ENCODE measurements at regions not wholly inside any gene's neighbourhood (a gene's known extent, or its start where the extent isn't known, plus 50 kb on each side); places are given as distances from the start of the nearest gene placed in this dataset.
A peak's percentile ranks its signal among the peaks of the same experiment; 100 is the strongest.

- peak; percentile 87 for TF ChIP-seq RCOR1 (IDR thresholded peaks at IDR 0.05; ENCODE audit: low read length)
Measured at GRCh38 chr5:68436686-68437520, 221.3 kb downstream of the PIK3R1 start (continued).

GRCh38 chr5:68438876-68439275 is 223.3 kb downstream of the PIK3R1 start:
- ChIA-PET CTCF (interaction anchor here (1.1 to 1.8 kb wide), 3 partner anchors 153 to 585 kb away, joined by 3 to 5 read pairs (median 3); no protein-coding TSS in a partner anchor), POLR2A (no interaction called here)
- no peaks in the 10 kb centered on the region for H4K20me1 ChIP-seq (ENCODE audit: insufficient read depth)
- no peak overlapping the region for H2AFZ ChIP-seq (ENCODE audit: low read depth)
- H3K9ac ChIP-seq = no peak overlapping the region
- H3K9me2 ChIP-seq = no peaks in the 10 kb centered on the region
- 64% methylated on average over 1 of the region's 1 CpG for WGBS (ENCODE audit: low lambda C conversion rate)
- no peak for DNase-seq
- no peaks in the 10 kb centered on the region for H3K36me3 ChIP-seq (replicated peaks in 1 of 2; ENCODE audit: control insufficient read depth in 1 of 2, insufficient read depth in 2 of 2, low read length in 1 of 2)
- no peak overlapping the region for H3K4me2 ChIP-seq
- no peaks in the 10 kb centered on the region for H3K27me3 ChIP-seq (ENCODE audit: insufficient read depth)
- no peak overlapping the region for H3K4me3 ChIP-seq (ENCODE audit: low read depth in 2 of 2, low read length in 1 of 2)
- no peaks in the 10 kb centered on the region for H3K79me2 ChIP-seq (ENCODE audit: insufficient read depth)
- H3K4me1 ChIP-seq (ENCODE audit: control insufficient read depth in 1 of 2, insufficient read depth in 2 of 2, low read depth in 1 of 2, low read length in 1 of 2) = peaks cover 0 to 31% of the 10 kb centered on the region in 2 experiments; a peak in 2 of 4 replicates
- no peak overlapping the region for H3K27ac ChIP-seq (ENCODE audit: low read depth in 2 of 2, low read length in 1 of 2)
- peaks cover under 1% of the 10 kb centered on the region for H3F3A ChIP-seq (replicated peaks; ENCODE audit: insufficient read depth)
- TF ChIP-seq FOXJ3 (CRISPR knock-in tag; IDR thresholded peaks at IDR 0.05) (no peak), NRF1 (IDR thresholded peaks at IDR 0.05; ENCODE audit: low read depth, low read length) (no peak), TEAD4 (IDR thresholded peaks at IDR 0.05; ENCODE audit: borderline replicate concordance, insufficient read depth) (no peak), ELF1 (IDR thresholded peaks at IDR 0.05) (no peak), USF1 (IDR thresholded peaks at IDR 0.05; ENCODE audit: borderline replicate concordance, low read depth) (no peak), RFX5 (IDR thresholded peaks at IDR 0.05; ENCODE audit: low read length) (no peak)
- no peaks in the 10 kb centered on the region for H3K9me3 ChIP-seq

- no peak overlapping the region for H3K4me2 ChIP-seq
- no peak overlapping the region for H3K9ac ChIP-seq
- H4K20me1 ChIP-seq (ENCODE audit: insufficient read depth) = no peaks in the 10 kb centered on the region
- H3K9me3 ChIP-seq = no peaks in the 10 kb centered on the region
- H3K27me3 ChIP-seq (ENCODE audit: insufficient read depth) = no peaks in the 10 kb centered on the region
- DNase-seq = no peak
- no peaks in the 10 kb centered on the region for H3K79me2 ChIP-seq (ENCODE audit: insufficient read depth)
- WGBS (ENCODE audit: low lambda C conversion rate) = 58% methylated on average over 2 of the region's 2 CpGs
- POLR2A ChIA-PET = no interaction called here
- no peak for TF ChIP-seq ELF1 (IDR thresholded peaks at IDR 0.05)
- TF ChIP-seq FOSL2 (IDR thresholded peaks at IDR 0.05; ENCODE audit: borderline replicate concordance, low read depth) = no peak
- TF ChIP-seq USF1 (IDR thresholded peaks at IDR 0.05; ENCODE audit: borderline replicate concordance, low read depth) = no peak
- TF ChIP-seq SMC3 (IDR thresholded peaks at IDR 0.05; ENCODE audit: low read depth, low read length) = no peak
- TF ChIP-seq EZH2phosphoT487 (IDR thresholded peaks at IDR 0.05; ENCODE audit: borderline replicate concordance, low read depth) = no peak
- no peak for TF ChIP-seq YY1 (IDR thresholded peaks at IDR 0.05; ENCODE audit: low read depth)
- H3K36me3 ChIP-seq (replicated peaks in 1 of 2; ENCODE audit: control insufficient read depth in 1 of 2, insufficient read depth in 2 of 2, low read length in 1 of 2) = no peaks in the 10 kb centered on the region
- no peak overlapping the region for H3K27ac ChIP-seq (ENCODE audit: low read depth in 2 of 2, low read length in 1 of 2)
- no peaks in the 10 kb centered on the region for H3K9me2 ChIP-seq
- no peak overlapping the region for H2AFZ ChIP-seq (ENCODE audit: low read depth)
- CTCF ChIA-PET = interaction anchor here (1.8 kb wide), 1 partner anchor 154 kb away, joined by 5 read pairs; no protein-coding TSS in a partner anchor
- H3F3A ChIP-seq (replicated peaks; ENCODE audit: insufficient read depth) = no peaks in the 10 kb centered on the region
- H3K4me1 ChIP-seq (ENCODE audit: control insufficient read depth in 1 of 2, insufficient read depth in 2 of 2, low read depth in 1 of 2, low read length in 1 of 2) = peaks cover 0 to 26% of the 10 kb centered on the region in 2 experiments; a peak in 2 of 4 replicates
- H3K4me3 ChIP-seq (ENCODE audit: low read depth in 2 of 2, low read length in 1 of 2) = no peak overlapping the region
Measured at GRCh38 chr5:68440245-68440644, 224.7 kb downstream of the PIK3R1 start.
